SJSA1 (cell line): ENCODE measurements at regions not wholly inside any gene's neighbourhood (a gene's known extent, or its start where the extent isn't known, plus 50 kb on each side); places are given as distances from the start of the nearest gene placed in this dataset.
"Not testable (repeated sequence)": the region's sequence is repeated elsewhere in the genome, so short reads cannot be mapped to it uniquely, and the experiment has no call there.

ENCODE experiments used
- DNase-seq, 2 experiments: peaks; one replicate each; pipeline ENCODE4 v3.0.0-alpha.2; 2015 to 2020; ENCODE audit warnings: low spot score in 2 of 2, low read depth in 1 of 2
- H3K27ac ChIP-seq: fragments of 250-450 bp; sonication (Bioruptor Pico); 2 replicates; pipeline ENCODE4 v1.5.1; 2020; ENCODE audit warnings: mild to moderate bottlenecking, moderate library complexity
- H3K27me3 ChIP-seq: fragments of 250-450 bp; sonication (Bioruptor Pico); replicated peaks from 2 replicates; pipeline ENCODE4 v1.5.1; 2020; ENCODE audit warnings: mild to moderate bottlenecking, moderate library complexity
- H3K36me3 ChIP-seq: fragments of 250-450 bp; sonication (Bioruptor Pico); 2 replicates; pipeline ENCODE4 v1.5.1; 2020; ENCODE audit warnings: mild to moderate bottlenecking
- H3K4me1 ChIP-seq: fragments of 250-450 bp; sonication (Bioruptor Pico); replicated peaks from 2 replicates; pipeline ENCODE4 v1.6.1; 2021; ENCODE audit warnings: mild to moderate bottlenecking
- H3K4me3 ChIP-seq: fragments of 250-450 bp; sonication (Bioruptor Pico); 2 replicates; pipeline ENCODE4 v1.5.1; 2020; ENCODE audit warnings: mild to moderate bottlenecking
- H3K9me3 ChIP-seq: fragments of 250-450 bp; sonication (Bioruptor Pico); replicated peaks from 2 replicates; pipeline ENCODE4 v1.5.1; 2020; ENCODE audit warnings: mild to moderate bottlenecking

DNA sequence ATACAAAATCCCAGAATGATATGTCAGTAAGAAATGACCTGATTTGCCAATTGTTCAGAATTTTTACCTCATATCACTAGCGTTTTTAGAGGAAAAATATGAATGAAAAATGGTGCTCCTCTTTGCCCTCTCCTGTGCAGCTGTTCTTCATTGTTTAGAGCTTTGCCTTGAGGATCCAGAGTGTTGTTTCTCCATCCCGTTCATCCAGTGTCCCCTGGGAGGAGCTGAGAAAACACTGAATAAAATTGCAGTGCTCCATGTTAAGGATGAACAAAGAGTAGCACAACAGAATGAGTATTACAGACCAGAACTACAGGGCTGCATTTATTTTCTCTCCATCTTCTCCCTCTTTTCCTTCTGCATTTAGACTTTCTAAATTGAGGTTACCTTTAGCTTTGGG is 133.1 kb downstream of the ADCYAP1 start:
- DNase-seq: no peak

DNA sequence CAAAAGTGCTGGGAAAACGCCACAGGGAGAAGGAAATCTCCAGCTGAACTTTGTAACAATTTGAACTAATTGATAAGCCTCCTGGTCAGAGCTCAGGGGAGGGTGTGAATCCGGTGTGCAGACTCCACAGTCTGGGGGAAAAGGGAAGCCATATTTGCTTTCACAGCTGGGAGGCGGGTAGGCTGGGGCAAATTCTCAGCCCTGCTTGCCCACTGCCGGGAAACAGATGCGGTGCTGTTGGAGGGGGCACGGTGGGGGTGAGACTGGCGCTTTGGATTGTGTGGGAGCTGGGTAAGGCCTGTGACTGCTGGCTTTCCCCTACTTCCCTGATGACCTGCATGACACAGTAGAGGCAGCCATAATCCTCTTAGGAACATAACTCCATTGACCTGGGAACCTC is 134.8 kb downstream of the ADCYAP1 start:
- no peak for DNase-seq
- H3K9me3 ChIP-seq: no peaks in the 10 kb centered on the region
- no peaks in the 10 kb centered on the region for H3K4me1 ChIP-seq
- H3K4me3 ChIP-seq: no peak overlapping the region
- no peak overlapping the region for H3K27ac ChIP-seq
- H3K27me3 ChIP-seq: no peaks in the 10 kb centered on the region
- H3K36me3 ChIP-seq: no peaks in the 10 kb centered on the region

More for the DNA sequence above, 133.1 kb downstream of the ADCYAP1 start:
- H3K4me3 ChIP-seq: no peak overlapping the region
- H3K27ac ChIP-seq: no peak overlapping the region
- H3K36me3 ChIP-seq: no peaks in the 10 kb centered on the region
- no peaks in the 10 kb centered on the region for H3K4me1 ChIP-seq
- no peaks in the 10 kb centered on the region for H3K27me3 ChIP-seq
- H3K9me3 ChIP-seq: no peaks in the 10 kb centered on the region

DNA sequence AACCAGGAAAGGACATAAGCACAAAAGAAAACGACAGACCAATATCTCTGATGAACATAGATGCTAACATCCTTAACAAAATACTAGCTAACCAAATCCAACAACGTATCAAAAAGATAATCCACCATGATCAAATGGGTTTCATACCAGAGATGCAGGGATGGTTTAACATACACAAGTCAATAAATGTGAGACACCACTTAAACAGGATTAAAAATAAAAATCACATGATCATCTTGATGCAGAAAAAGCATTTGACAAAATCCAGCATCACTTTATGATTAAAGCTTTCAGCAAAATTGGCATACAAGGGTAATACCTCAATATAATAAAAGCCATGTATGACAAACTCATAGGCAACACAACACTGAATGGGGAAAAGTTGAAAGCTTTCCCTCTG is 138.4 kb downstream of the ADCYAP1 start:
- H3K9me3 ChIP-seq, H3K36me3 ChIP-seq, H3K4me3 ChIP-seq, H3K4me1 ChIP-seq, H3K27ac ChIP-seq, DNase-seq, H3K27me3 ChIP-seq: not testable (repeated sequence)

DNA sequence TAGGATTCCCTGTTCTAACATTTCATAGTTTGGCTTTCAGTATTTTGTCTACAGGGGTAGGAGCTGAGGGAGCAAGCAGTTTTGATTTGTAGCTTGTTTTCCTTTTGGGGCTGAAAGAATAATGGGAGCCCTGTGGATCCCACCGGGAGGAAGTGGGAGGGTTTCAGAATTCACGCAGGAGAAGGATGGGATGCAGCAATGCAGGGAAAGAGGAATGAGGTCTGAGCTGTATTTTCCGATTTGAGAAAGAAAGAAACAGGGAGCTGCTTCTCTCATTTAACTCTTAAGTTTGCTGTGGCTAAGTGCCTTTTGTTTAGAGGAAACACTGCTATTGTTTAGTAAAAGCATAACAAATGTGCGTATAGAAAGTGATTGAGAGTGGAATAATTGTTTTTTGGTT is 141.0 kb downstream of the ADCYAP1 start:
- Histone ChIP-seq H3K27me3 (no peaks in the 10 kb centered on the region), H3K27ac (no peak overlapping the region), H3K4me3 (no peak overlapping the region), H3K9me3 (no peaks in the 10 kb centered on the region), H3K4me1 (no peaks in the 10 kb centered on the region), H3K36me3 (no peaks in the 10 kb centered on the region)
- no peak for DNase-seq

DNA sequence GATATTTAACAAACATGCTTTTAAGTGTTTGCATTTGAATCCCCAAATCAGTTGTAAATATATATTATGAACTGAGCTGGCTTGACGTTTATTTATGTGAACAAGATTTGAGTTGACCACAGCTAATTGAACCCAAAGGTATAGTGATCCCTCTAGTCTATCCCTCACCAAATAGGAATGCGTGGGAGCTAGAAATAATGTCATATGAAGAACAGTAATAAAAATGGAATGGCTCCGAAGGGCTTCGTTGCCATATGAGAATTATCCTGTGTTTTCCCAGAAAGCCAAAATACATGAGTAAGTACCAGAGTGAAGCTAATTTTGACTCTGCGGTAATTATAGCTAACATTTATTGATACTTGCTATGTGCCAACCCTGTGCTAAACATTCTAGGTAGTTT is 142.7 kb downstream of the ADCYAP1 start:
- H3K27me3 ChIP-seq: no peaks in the 10 kb centered on the region
- no peaks in the 10 kb centered on the region for H3K9me3 ChIP-seq
- H3K4me1 ChIP-seq: no peaks in the 10 kb centered on the region
- no peak overlapping the region for H3K4me3 ChIP-seq
- no peaks in the 10 kb centered on the region for H3K36me3 ChIP-seq
- no peak overlapping the region for H3K27ac ChIP-seq
- no peak for DNase-seq

DNA sequence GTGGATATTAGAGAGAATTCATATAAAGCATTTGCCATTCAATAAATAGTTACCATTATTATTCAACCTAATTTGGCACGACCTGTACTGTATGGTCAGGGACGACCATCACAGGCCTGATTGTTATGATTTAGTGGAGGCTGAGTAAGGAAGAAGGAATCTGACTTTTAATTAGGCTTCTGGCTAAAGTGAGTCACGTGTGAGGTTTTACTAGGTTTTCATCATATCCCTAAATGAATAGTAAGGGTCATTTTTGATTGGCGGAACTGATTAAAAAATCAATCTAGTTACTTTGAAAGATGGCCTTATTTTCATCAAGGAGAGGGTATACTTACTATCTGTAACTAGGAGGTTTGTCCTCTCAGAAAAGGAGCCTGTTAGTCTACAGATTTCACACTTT is 143.4 kb downstream of the ADCYAP1 start:
- Histone ChIP-seq H3K9me3 (no peaks in the 10 kb centered on the region), H3K4me1 (no peaks in the 10 kb centered on the region), H3K27ac (no peak overlapping the region), H3K36me3 (no peaks in the 10 kb centered on the region), H3K27me3 (no peaks in the 10 kb centered on the region), H3K4me3 (no peak overlapping the region)
- no peak for DNase-seq

DNA sequence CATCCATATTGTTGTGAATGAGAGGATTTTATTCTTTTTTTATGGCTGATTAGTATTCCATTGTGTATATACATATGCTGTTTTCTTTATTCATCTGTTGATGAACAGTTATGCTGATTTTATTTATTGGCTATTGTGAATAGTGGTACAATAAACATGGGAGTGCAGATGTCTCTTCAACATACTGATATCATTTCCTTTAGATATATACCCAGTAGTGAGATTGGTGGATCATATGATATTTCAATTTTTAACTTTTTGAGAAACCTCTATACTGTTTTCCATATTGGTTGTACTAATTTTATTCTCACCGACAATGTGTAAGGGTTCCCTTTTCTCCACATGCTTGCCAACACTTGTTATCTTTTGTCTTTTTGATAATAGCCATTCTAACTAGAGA is 144.5 kb downstream of the ADCYAP1 start:
- H3K27me3 ChIP-seq: no peaks in the 10 kb centered on the region

DNA sequence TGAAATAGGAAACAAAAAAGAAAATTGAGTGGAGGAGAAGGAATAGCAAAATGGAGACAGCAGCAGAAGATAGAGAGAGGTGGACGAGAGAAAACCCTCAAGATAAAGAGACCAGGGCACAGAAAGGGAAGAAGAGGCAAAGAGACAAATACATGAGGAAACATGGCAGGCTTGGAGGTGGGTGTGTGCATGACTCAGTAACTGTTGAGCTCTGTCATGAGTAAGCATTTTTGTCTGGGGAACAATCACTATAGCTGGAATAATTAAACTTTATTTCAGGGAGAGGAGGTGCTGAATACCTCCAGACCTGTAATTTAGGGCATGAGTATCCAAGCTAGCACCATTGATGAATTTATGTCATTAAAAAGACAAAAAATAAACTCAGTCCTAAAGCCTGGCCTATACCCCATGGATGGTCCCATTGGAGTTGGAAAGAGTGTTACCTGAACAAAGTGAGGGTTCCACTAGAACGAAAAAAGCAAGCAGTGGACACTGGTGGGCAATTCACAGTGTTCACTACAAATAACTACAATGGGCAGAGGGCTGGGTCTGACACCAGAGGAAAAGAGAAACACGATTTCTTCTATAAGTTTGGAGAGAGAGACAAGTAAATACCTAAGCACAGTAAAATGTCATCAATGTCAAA is 145.5 kb downstream of the ADCYAP1 start:
- no peak for DNase-seq
- Histone ChIP-seq H3K36me3 (no peaks in the 10 kb centered on the region), H3K27me3 (no peaks in the 10 kb centered on the region), H3K4me3 (no peak overlapping the region), H3K27ac (no peak overlapping the region), H3K9me3 (no peaks in the 10 kb centered on the region), H3K4me1 (no peaks in the 10 kb centered on the region)

More for the DNA sequence above, 144.5 kb downstream of the ADCYAP1 start:
- no peak overlapping the region for H3K4me3 ChIP-seq
- DNase-seq: no peak
- no peak overlapping the region for H3K27ac ChIP-seq
- H3K4me1 ChIP-seq: no peaks in the 10 kb centered on the region
- no peaks in the 10 kb centered on the region for H3K36me3 ChIP-seq
- no peaks in the 10 kb centered on the region for H3K9me3 ChIP-seq

DNA sequence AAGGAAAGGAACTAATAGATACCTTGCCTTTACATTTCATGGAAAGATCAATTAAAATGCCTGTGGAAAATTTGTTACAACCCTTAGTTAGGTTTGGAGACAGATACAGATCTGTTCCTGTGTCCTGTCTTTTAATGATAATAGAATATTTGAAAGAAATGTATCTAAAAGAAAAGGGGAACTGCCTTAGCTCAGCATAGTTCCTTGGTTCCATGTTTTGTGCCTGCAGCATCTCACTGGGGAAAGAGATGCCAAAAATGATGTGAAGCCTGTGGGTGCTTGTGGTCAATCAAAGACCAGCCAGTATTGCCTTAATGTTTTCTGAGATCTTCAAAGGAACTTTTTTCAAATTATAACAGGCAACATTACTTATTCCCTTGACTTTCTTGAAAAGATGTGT is 147.6 kb downstream of the ADCYAP1 start:
- H3K27ac ChIP-seq: no peak overlapping the region
- H3K36me3 ChIP-seq: no peaks in the 10 kb centered on the region
- H3K4me1 ChIP-seq: no peaks in the 10 kb centered on the region
- H3K9me3 ChIP-seq: no peaks in the 10 kb centered on the region
- no peak overlapping the region for H3K4me3 ChIP-seq
- H3K27me3 ChIP-seq: no peaks in the 10 kb centered on the region
- no peak for DNase-seq

DNA sequence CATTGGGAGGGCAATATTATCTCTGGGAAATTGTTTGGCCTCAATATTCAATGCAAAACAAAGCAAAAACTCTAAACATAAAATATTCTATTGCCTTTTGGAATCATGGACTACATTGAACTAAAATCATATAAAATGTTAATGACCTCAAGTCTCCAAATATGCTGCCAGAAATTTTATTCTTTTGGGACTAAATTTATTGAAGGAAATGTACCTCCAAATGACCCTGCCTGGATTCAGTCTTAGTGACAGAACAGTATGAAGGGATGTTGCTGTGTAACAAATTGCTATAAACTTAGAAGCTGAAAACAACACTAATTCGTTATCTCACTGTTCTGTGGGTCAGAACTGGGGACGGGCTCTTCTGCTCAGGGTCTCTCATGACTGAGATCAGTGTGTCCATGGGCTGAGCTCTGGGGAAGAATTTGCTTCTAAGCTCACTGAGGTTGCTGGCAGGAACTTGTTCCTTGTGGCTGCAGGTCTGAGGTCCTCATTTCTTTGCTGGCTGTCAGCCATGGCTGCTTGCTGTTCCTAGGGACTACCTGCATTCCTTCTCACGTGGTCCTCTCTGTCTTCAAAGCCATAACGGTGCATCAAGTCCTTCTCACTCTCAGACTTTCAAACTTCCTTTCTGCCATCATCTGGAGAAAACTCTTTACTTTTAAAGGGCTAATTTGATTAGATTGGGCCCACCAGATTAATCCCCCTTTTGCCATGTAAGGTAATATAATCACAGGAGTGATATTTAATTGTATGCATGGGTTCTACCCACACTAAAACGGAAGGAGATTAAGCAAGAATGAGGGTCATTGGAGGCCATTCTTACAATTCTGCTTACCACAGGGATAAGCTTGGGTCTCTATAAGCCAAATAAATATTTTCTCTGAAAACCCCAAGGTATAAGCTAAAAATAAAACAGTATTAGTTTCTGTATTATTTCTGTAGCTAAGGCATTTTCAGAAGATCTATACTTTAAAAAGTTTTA is 149.0 kb downstream of the ADCYAP1 start:
- no peak overlapping the region for H3K27ac ChIP-seq
- H3K4me3 ChIP-seq: no peak overlapping the region
- DNase-seq: no peak
- no peaks in the 10 kb centered on the region for H3K36me3 ChIP-seq
- H3K9me3 ChIP-seq: no peaks in the 10 kb centered on the region
- no peaks in the 10 kb centered on the region for H3K4me1 ChIP-seq
- H3K27me3 ChIP-seq: no peaks in the 10 kb centered on the region

DNA sequence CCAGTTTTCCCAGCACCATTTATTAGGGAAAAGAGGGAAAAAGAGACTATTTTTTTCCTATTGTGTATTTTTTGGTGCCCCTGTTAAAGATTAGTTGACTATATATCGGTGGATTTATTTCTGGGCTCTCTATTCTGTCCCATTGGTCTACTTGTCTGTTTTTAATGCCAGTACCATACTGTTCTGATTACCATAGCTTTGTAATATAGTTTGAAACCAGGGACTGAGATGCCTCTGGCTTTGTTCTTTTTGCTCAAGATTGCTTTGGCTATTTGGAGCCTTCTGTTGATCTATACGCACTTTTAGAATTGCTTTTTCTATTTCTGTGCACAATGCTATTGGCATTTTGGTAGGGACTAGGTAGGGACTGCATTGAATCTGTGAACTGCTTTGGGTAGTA is 151.7 kb downstream of the ADCYAP1 start:
- no peak overlapping the region for H3K4me3 ChIP-seq
- H3K9me3 ChIP-seq: no peaks in the 10 kb centered on the region
- no peaks in the 10 kb centered on the region for H3K27me3 ChIP-seq
- H3K36me3 ChIP-seq: no peaks in the 10 kb centered on the region
- no peak overlapping the region for H3K27ac ChIP-seq
- DNase-seq: no peak
- no peaks in the 10 kb centered on the region for H3K4me1 ChIP-seq

DNA sequence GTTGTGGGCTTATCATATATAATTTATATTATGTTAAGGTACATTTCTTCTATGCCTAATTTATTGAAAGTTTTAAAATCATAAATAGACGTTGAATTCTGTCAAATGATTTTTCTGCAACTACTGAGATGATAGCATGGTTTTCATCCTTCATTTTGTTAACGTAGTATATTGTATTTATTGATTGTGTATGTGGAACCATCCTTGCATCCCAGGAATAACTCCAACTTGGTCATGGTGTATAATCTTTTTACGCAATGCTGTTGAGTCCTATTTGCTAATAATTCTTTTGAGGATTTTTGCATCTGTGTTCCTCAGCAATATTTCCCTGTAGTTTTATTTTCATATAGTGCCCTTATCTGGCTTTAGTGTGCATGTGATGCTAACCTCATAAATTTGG is 152.7 kb downstream of the ADCYAP1 start:
- DNase-seq: no peak
- H3K27me3 ChIP-seq: no peaks in the 10 kb centered on the region
- H3K27ac ChIP-seq: no peak overlapping the region
- no peaks in the 10 kb centered on the region for H3K9me3 ChIP-seq
- no peaks in the 10 kb centered on the region for H3K36me3 ChIP-seq
- no peak overlapping the region for H3K4me3 ChIP-seq
- no peaks in the 10 kb centered on the region for H3K4me1 ChIP-seq

DNA sequence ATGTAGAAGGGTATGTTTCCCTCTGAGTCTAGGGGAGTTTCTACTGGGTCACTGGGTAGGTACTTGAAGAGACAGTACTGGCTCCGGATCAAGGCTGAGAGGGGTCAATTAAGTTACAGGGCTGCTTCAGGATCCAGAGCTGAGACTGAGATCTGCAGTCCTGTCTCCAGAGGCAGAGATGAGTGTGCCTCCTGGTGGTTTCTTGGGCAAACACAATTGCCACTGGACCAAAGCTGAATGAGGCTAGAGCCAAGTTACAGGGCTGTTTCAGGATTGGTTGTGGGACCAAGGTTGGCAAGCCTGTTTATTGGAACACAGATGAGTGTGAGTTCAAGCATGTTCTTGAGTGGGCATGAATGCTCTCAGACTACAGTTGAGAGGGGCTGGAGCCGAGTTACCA is 157.9 kb downstream of the ADCYAP1 start:
- H3K4me3 ChIP-seq: no peak overlapping the region

DNA sequence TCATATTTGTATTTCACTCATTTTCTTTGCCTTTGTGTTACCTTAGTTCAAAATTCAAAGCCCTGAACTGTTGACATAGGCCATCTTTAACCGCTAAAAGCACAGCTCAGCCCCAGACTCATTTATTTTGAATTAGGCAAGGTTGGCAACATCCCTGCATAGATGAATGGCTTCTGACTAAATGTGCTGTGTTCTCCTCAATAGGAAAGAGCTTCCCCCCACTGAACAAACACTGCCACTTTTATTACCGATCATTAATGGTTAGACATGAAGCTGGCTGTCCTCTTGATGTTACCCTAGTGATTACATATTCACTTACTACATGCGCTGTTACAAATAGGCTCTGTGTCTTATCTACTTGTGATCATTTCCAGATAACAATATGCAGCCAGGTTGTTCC is 170.7 kb downstream of the ADCYAP1 start:
- no peak overlapping the region for H3K27ac ChIP-seq
- no peaks in the 10 kb centered on the region for H3K27me3 ChIP-seq
- no peak overlapping the region for H3K4me3 ChIP-seq
- H3K4me1 ChIP-seq: no peaks in the 10 kb centered on the region
- H3K9me3 ChIP-seq: no peaks in the 10 kb centered on the region
- no peaks in the 10 kb centered on the region for H3K36me3 ChIP-seq
- DNase-seq: no peak

More for the DNA sequence above, 157.9 kb downstream of the ADCYAP1 start:
- Histone ChIP-seq H3K27ac (no peak overlapping the region), H3K36me3 (no peaks in the 10 kb centered on the region), H3K4me1 (no peaks in the 10 kb centered on the region), H3K9me3 (no peaks in the 10 kb centered on the region), H3K27me3 (no peaks in the 10 kb centered on the region)
- no peak for DNase-seq
